Hepatic stellate cell (primary cell): ENCODE measurements at regions not wholly inside any gene's neighbourhood (a gene's known extent, or its start where the extent isn't known, plus 50 kb on each side); places are given as distances from the start of the nearest gene placed in this dataset.

Experiments used
- DNase-seq: peaks from one replicate; pipeline ENCODE4 v3.0.0; 2011; ENCODE audit warnings: low spot score

DNA sequence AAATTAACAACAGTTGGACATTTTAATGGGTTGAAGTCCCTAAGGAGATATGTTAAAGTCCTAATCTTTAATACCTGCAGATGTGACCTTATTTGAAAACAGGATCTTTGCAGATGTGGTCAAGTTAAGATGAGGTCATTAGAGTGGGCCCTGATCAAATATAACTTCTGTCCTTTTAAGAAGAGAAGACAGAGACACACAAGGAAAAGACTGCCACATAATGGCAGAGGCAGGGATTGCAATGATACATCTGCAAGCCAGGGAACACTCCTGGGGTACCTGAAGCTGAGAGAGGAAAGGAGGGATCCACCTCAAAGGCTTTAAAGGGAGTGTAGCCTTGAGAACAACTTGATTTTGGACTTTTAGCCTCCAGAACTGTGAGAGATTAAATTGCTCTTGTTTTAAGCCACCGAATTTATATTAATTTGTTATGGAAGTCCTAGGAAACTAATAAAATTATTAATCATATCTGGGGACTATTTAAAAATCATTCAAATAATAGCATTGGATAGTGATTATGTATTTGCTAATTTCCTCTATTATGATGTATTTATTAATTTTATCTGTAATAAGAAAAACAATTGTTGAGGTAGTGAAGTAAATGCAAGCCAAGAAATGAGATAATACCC lies 700.0 kb upstream of the PCDH15 start:
- DNase-seq = no peak

DNA sequence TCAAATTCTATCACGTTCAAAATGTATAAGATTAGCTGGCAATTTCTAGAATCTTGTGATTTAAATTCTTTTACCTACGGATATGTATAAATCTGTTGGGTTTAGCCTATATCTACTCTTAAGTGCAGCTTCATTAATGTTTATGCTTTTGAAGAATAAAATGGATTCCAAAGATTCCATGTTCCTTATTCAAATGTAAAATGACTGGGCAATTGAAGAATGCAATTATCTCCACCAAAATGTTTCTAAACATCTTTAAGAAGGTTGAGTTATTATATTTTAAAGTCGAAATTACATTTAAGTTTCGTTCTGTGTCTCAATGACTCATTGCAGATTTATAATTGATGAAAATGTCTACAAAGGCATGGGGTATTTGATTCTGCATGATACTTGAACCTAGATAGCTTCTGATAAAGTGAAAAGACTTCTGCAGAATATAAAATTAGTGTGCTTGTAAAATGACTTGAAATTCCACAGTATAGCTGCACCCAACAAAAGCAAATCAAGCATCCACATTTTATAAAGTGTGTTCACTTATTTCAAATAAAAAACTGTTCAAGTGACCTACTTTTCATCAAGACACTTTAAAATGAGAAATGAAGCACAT lies 697.0 kb upstream of the PCDH15 start:
- no peak for DNase-seq

DNA sequence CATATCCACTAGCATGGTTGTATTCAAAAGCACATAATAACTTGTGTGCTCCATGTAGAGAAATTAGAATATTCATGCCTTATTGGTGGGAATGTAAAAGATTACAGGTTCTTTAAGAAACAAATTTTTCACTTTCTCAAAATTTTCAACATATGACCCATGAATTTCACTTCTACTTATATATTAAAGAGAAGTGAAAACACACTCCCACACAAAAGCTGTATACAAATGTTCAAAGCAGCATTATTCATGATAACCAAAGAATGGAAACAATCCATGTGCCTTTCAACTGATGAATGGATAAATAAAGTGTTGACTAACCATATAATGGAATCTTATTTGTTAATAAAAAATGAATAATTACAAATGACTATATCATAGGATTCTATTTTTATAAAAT lies 694.5 kb upstream of the PCDH15 start:
- no peak for DNase-seq

DNA sequence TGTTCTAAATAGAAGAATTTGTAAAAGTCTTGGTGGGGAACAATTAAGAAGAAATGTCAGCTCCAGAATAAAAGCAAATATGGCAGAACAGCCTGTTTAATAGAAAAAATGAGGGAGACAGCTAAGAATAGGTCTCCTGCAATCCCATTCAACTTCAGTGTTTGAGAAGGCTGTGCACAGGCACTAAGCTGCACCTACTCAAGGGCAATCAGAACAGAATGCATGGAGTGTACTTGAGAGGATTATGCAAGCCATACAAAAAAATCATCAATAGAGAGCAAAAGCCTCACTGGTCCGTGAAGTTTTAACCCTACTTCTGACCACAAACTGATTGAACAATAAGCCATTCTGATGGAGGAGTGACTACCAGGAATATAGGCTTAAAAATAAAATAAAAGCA lies 690.7 kb upstream of the PCDH15 start:
- DNase-seq = no peak

DNA sequence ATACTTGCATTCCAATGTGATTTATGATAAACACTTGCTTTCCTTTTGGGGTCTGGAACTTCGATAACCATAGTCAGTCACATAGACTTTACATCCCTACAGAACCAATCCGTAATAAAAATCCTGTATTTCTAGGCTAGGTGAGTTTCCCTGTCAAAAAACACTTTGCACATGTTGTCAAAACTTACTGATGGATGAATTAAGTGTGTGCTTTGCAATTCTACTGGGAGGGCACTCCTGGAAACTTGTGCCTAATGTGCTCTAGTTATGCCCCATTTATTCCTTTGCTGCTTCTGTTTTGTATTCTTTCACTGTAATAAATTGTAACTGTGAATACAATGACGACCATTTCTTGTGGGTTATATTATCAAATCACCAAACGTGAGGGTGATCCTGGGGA lies 684.8 kb upstream of the PCDH15 start:
- DNase-seq = no peak

DNA sequence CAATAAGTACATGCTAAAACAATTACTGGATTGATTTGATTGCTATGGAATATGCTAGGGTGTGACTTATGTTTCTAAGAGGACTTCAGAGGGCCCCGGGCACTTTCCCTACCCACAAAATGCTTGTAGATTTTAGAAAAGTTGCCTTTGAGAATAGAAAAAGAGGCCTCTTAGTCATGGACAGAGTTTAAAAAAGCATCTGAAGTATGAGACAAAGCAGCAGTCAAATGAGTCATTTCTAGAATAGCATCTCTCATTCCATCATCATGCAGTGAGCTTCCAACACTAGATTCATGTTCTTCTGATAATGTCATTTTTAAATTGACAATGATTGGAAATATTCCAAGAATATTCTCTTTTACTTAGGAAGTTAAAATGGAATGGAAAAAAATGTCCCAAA lies 675.1 kb upstream of the PCDH15 start:
- DNase-seq = no peak

DNA sequence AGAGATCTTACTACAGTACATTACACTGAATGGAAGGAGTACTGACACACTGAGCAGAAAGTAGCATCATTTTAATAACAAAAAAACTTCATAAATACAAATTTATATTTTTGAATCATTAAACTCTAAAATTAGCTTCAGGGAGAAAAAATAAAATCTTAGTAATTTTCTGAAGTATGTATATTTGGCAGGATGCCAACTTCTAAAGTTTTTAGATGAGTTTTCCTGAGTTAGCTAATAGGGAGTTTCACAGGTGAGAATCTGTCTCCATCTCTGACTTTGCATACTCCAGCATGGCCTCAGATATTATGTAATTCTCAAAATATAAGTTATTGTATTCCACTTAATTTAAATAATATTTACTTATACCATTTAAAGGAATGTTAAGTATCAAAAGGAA lies 673.2 kb upstream of the PCDH15 start:
- no peak for DNase-seq

DNA sequence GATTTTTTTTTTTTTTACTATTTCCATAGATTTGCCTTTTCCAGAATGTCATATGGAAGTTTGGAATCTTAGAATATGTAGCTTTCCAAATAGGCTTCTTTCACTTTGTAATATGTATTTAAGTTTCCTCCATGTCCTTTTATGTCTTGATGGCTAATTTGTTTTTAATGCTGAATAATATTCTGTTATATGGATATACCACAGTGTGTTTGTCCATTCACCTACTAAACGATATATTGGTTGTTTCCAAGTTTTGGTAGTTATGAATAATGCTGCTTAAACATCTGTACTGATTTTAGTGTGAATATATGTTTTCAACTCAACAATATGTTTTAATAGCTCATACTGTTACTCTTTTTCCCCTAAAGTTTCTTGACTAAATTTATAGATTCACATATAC lies 669.8 kb upstream of the PCDH15 start:
- no peak for DNase-seq

DNA sequence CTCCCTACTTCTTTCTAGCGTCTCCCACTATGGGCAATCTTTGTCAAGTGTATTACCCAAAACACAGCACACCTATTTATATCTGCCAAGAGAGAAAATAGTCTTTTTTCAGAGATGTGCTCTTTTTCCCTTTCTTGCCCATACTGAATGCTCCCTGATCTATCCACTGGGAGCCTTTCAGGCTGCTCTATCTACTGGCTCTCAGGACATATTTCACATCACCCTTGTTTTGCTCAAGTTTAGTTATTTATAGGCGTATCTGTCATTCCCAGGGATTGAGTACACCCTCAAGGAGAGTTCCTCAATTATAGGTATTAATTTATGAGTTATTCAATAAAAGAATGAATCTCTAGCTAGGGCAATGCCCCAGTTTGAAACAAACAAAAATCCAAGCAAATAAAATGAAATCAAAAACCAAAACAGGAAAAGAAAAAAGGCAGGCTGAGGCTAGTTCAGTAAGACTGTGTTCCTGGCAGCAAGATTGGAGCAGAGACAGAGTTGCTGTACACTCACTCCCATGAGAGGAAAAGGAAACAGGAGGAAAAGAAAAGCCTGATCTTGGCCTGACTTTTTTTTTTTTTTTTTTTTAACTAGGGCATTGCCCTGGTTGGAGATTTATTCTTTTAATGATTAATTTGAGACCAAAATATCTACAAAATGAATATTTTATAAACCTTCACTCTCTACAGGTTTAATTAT lies 665.9 kb upstream of the PCDH15 start:
- DNase-seq = no peak

DNA sequence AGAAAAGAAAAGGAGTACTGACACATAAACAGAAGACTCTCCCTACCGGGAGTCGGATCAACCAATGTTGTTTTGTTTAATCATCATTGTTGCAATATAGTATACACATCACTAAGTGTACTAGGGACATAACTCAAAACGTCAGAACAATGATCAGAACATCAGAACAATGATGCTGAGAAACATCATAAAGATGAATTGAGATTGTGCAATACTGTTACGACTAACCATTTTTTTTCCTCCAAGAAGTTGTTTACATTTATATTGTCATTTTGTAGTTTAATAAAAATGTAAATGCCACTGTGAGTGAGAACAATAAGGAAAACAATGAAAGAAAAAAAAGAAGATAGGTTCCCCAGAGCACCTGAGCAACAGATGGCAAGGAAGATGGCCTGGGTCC lies 663.1 kb upstream of the PCDH15 start:
- DNase-seq = no peak

DNA sequence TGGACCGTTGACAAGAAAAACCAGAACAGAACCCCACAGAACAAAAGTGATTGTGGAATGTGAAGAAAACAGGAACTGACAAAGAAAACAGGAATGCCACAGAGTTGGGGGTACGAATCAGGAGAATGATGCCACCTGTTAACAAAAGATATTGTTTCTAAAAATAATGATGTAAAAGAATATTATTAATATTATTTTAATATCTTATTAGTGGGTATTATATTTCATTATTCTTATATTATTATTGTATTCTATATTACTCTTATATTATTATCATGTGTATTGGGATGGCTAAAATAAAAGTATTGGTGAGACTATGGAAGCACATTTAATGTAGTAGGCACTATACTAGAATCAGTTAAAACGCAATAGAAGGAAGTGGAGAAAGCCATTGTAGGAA lies 659.0 kb upstream of the PCDH15 start:
- no peak for DNase-seq

DNA sequence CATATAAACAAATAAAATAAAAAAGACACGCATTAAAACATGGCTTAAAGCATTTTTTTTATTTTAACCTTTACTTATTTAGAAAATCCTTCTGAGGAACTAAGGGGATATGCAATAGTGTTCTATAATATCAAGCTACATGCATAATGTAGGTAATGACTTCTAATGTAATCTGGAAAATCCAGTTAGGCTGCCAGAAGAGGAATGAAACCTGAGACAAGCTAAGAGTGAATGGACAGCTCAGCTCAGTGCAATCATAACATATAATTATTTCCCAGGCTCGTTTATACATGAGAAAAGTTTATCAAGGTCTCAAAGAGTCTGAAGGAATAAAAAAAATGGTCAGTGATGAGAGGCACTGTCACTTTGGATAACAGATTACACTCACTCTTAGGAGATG lies 649.0 kb upstream of the PCDH15 start:
- no peak for DNase-seq

DNA sequence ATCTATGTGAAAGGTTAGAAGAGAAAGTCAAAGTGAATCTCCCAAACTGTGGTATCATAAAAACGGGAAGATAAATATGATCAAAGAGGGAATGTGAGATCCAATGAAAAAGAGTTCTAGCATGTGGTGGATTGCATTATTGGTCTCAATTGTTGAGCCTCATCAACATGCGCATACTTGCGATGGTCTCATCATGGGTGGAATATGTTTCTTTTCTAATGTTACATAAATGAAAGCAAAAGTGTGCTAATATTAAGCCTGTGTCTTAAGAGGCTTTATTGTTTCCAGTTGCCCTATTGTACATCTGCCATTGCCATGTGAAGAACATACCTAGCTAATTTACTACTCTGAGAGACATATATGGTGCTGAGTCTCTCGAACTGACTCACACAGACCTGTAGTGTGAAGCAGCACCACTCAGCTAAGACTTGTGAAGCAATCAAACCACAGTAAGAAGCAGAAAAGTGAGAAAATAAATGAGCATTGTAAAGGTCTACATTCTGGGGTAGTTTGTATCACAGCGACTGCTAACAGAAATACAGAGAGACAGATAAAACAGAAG lies 645.5 kb upstream of the PCDH15 start:
- no peak for DNase-seq

DNA sequence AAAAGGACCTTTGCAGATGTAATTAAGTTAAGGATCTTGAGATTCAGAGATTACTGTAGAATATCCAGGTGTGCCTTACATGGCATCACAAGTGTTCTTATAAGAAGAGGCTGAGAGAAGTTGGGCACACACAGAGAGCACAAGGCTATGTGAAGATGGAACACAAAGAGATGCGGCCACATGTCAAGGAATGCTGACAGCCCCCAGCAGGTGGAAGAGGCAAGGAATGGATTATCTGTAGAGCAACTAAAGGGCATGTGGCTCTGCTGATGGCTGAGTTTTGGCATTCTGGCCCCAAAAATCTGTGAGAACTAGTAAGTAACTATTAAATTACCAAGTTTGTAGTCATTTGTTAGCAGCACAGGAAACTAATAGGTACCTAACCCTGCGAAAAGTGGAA lies 640.7 kb upstream of the PCDH15 start:
- no peak for DNase-seq

DNA sequence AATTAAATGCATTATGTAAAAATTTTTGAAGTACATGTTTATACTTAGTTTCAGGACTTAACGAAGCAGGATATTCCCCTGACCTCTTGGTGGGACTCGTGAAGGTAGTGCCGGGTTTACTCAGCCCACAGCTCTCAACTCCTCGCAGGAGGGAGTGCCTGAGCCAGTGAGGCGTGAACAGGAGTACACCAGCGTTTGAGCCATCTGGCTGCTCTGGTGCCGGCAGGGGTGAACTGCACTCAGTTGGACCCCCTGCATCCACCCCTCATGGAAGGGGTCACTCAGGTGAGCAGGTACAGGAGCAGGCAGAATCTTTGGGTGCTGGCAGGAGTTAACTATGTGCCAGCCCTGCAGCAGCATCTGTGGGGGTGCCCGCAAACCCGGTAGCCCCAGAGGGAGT lies 625.1 kb upstream of the PCDH15 start:
- DNase-seq = no peak

DNA sequence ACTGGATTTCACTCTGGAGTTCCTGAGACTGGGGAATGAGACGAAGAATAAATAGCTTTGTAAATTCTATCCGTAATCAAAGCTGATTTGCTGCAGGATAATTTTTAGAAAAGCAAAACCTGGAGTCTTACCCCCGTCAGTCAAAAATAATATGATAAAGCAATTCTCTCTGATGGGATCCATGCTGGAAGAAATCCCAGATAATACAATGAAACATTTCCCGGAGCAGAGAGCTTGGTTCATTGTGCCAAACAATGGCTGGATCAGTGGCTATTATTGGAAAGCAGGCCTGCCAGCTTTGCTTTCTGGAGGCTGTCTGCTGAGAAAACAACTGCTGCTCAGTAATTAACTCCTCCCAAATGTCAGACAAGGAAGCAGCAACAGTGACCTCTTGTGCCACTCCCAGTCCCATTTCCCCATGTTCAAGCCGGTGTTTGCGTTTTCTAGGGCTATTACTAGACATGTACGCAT lies 609.4 kb upstream of the PCDH15 start:
- no peak for DNase-seq

DNA sequence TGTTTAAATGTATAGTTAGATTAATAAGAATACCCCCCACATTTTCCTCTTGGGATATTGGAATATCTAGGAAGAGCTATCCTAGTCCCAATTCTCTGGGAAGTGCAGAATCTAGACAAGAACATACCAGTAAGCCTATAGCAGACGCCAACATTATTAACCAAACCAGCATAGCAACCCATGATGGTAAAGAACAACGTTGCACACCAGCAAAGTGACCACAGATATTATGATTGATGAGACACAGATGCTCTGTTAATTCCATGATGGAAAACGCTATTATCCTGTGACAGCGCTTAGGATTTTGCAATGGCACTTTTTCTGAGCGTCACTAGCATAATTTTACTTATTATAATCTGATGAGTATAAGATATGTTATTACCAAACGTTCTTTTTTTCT lies 603.1 kb upstream of the PCDH15 start:
- DNase-seq = no peak

DNA sequence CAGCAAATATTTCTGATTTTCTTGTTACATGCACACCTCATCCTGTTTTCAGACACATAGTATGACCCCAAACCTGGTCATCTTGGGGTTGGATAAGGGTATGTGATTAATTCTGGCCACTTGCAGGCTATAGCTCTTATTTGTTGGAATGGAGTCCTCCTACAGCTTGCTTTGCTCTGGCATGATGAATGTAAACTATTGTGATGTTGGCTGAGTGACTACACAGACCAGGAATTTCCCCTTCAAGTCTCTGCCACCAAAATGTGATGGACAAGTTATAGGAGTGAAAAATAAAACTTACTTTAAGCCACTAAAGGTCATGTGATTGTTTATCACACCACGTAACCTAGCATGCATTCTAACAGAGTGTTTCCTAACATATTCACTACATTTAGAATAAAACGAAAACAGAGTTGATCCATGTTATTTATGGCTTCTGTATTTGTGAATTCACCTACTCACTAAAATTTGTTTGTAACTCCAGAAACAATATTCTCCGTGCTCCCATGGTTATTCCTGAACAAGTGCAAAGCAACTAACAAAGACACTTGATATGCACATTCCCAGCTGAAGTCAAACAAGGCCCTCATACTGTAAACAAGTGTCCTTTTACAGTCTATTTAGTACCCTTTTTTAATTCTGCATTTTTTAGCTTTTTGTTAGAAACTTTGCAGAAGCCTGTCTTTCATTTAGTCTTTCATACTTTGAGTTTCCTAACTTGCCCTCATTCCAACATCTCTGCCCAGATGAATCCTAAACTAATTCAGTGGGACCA lies 599.2 kb upstream of the PCDH15 start:
- no peak for DNase-seq

DNA sequence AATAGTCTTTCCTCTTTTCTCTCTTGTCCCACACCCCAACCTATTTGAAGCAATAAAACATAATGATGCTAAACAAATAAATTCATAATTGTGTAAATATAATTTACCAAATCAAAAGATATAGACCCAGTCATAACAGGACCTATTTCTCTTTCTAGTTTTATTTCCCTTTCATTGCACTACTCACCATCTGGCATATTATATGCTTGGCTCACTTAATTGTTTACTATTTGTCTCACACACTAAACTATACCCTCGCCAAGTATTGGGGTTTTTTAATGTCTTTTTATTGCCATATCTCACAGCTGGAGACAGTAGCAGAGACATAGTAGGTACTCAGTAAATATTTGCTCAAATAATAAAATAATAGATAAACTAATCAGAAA lies 597.5 kb upstream of the PCDH15 start:
- DNase-seq = no peak

DNA sequence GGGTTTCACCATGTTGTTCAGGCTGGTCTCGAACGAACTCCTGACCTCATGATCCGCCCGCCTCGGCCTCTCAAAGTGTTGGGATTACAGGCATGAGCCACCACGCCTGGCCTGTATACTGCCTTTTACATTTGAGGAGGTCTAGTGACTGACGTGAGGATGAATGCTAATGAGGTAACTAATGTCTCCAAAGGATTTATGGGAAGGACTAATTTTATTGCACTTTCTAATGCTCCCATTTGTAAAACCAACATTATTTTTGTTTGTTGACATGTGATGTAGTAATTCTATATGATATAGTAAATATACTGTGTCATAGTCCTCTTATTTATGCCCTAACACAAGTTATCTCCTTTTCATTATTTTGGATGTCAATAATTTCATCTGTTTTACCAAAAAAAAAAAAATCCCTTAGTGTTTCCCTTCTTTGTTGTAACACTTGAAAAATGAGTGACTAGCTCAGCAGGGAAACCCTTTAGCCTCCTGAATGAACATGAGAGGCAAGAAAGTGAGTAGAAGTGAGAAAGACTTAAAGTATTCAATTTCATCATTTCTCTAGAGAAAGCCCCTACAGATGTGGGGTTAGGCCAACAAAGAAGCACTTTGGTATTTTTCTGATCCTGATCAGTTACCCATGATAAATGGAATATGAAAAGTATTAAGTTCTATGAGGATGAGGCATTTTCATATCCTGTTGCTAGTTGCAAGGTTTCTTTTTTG lies 596.9 kb upstream of the PCDH15 start:
- no peak for DNase-seq

DNA sequence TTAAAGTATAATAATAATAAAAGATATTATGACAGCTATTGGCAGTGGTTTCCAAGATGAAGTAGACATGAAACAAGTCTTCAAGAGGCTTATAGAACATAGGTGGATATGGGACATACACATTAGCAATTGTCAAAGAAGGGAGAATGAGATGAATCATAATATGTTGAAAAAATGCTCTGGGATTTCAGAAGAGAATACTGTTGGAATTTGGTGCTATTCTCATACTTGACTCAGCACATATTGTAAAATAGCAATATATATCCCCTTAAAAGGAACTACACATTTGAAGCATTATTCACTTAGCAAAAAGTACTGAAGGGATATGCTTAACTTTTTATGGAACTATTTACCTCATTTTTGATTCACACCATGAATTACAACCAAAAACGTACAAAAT lies 577.2 kb upstream of the PCDH15 start:
- no peak for DNase-seq

DNA sequence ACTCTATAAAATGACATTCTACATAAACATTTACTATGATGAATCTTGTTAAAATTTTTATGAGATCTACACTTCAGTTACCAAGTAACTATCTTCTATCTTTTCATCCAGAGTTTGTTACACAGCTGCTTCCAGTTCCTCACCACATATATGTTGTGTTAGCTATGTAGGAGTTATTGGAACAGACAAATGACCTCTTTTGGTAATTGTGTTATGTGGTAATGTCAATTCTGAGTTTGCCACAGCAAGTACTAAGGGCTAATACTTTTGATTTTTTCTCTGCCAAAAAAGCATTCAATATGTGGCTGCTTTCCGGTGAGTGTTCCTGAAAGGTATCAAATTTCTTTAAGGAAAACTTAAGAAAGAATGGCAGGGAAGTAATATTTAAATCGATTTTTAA lies 573.9 kb upstream of the PCDH15 start:
- no peak for DNase-seq
